ENCODE measurements at regions not wholly inside any gene's neighbourhood (a gene's known extent, or its start where the extent isn't known, plus 50 kb on each side); places are given as distances from the start of the nearest gene placed in this dataset.
A peak's percentile ranks its signal among the peaks of the same experiment; 100 is the strongest.
"Not testable (repeated sequence)": the region's sequence is repeated elsewhere in the genome, so short reads cannot be mapped to it uniquely, and the experiment has no call there.

- not testable (repeated sequence) for H3K27me3 ChIP-seq (ENCODE audit: control insufficient read depth, insufficient read depth, low read length); DNase-seq; H3K4me3 ChIP-seq (ENCODE audit: low read length); H3K9me3 ChIP-seq (ENCODE audit: control insufficient read depth, low read depth, low read length); H3K4me1 ChIP-seq (ENCODE audit: control insufficient read depth, insufficient read depth, low read length); H3K27ac ChIP-seq (ENCODE audit: low read length); H3K36me3 ChIP-seq (ENCODE audit: control insufficient read depth, insufficient read depth, low read length)
- 100% methylated on average over 1 of the region's 4 CpGs for WGBS (ENCODE audit: insufficient coverage, low lambda C conversion rate)
Observed at GRCh38 chr5:121665542-121665941, 186.1 kb upstream of the FTMT start.

GRCh38 chr5:121667292-121667691 is 184.4 kb upstream of the FTMT start:
- Histone ChIP-seq H3K27ac (ENCODE audit: low read length) (no peak overlapping the region), H3K36me3 (ENCODE audit: control insufficient read depth, insufficient read depth, low read length) (no peaks in the 10 kb centered on the region), H3K4me3 (ENCODE audit: low read length) (no peak overlapping the region), H3K27me3 (ENCODE audit: control insufficient read depth, insufficient read depth, low read length) (no peaks in the 10 kb centered on the region), H3K9me3 (ENCODE audit: control insufficient read depth, low read depth, low read length) (no peaks in the 10 kb centered on the region), H3K4me1 (ENCODE audit: control insufficient read depth, insufficient read depth, low read length) (no peaks in the 10 kb centered on the region)
- 40% methylated on average over 1 of the region's 3 CpGs for WGBS (ENCODE audit: insufficient coverage, low lambda C conversion rate)
- DNase-seq = no peak

GRCh38 chr5:121668635-121669034 is 183.0 kb upstream of the FTMT start:
- H3K27ac ChIP-seq (ENCODE audit: low read length) = no peak overlapping the region
- H3K36me3 ChIP-seq (ENCODE audit: control insufficient read depth, insufficient read depth, low read length) = no peaks in the 10 kb centered on the region
- H3K9me3 ChIP-seq (ENCODE audit: control insufficient read depth, low read depth, low read length) = no peaks in the 10 kb centered on the region
- H3K27me3 ChIP-seq (ENCODE audit: control insufficient read depth, insufficient read depth, low read length) = no peaks in the 10 kb centered on the region
- DNase-seq = no peak
- no CpG with 5 or more reads among the region's 1 CpG for WGBS (ENCODE audit: insufficient coverage, low lambda C conversion rate)
- H3K4me1 ChIP-seq (ENCODE audit: control insufficient read depth, insufficient read depth, low read length) = no peaks in the 10 kb centered on the region
- no peak overlapping the region for H3K4me3 ChIP-seq (ENCODE audit: low read length)

DNA sequence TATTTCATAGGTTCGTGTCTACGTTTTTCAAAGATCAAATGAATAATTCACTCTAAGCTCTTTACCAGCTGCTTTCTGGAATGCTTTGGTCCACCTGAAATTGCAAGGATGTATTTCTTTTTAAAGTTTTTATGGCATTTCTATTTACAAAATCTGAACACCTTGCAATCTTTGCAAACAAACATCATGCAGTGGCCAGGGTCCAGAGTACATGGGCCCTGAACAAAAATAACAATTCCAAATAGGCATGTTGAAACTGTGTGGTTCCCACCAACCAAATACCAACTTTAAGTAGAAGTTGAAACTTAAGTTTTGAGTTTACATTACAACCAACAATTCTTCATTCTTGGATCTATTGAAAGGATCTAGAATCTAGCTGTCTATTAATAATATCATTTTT is 180.1 kb upstream of the FTMT start:
- 92% methylated on average over 2 of the region's 2 CpGs for WGBS (ENCODE audit: insufficient coverage, low lambda C conversion rate)
- Histone ChIP-seq H3K36me3 (ENCODE audit: control insufficient read depth, insufficient read depth, low read length) (no peaks in the 10 kb centered on the region), H3K4me1 (ENCODE audit: control insufficient read depth, insufficient read depth, low read length) (no peaks in the 10 kb centered on the region), H3K27ac (ENCODE audit: low read length) (no peak overlapping the region), H3K4me3 (ENCODE audit: low read length) (no peak overlapping the region), H3K9me3 (ENCODE audit: control insufficient read depth, low read depth, low read length) (no peaks in the 10 kb centered on the region), H3K27me3 (ENCODE audit: control insufficient read depth, insufficient read depth, low read length) (no peaks in the 10 kb centered on the region)
- no peak for DNase-seq

- Histone ChIP-seq H3K9me3 (ENCODE audit: control insufficient read depth, low read depth, low read length) (no peaks in the 10 kb centered on the region), H3K4me3 (ENCODE audit: low read length) (no peak overlapping the region)
- DNase-seq = no peak
Observed at GRCh38 chr5:121675924-121676323, 175.8 kb upstream of the FTMT start.

GRCh38 chr5:121681229-121681855 is 170.3 kb upstream of the FTMT start:
- WGBS (ENCODE audit: insufficient coverage, low lambda C conversion rate) = 81% methylated on average over 3 of the region's 6 CpGs
- H3K27ac ChIP-seq (ENCODE audit: low read length) = no peak overlapping the region
- DNase-seq = no peak

More at GRCh38 chr5:121675924-121676323, 175.8 kb upstream of the FTMT start:
- H3K4me1 ChIP-seq (ENCODE audit: control insufficient read depth, insufficient read depth, low read length) = no peaks in the 10 kb centered on the region
- H3K27ac ChIP-seq (ENCODE audit: low read length) = no peak overlapping the region
- no peaks in the 10 kb centered on the region for H3K36me3 ChIP-seq (ENCODE audit: control insufficient read depth, insufficient read depth, low read length)
- no peaks in the 10 kb centered on the region for H3K27me3 ChIP-seq (ENCODE audit: control insufficient read depth, insufficient read depth, low read length)
- no CpG with 5 or more reads among the region's 2 CpGs for WGBS (ENCODE audit: insufficient coverage, low lambda C conversion rate)

GRCh38 chr5:121688126-121688525 is 163.6 kb upstream of the FTMT start:
- H3K27me3 ChIP-seq (ENCODE audit: control insufficient read depth, insufficient read depth, low read length) = no peaks in the 10 kb centered on the region
- peaks cover 17% of the 10 kb centered on the region for H3K4me1 ChIP-seq (ENCODE audit: control insufficient read depth, insufficient read depth, low read length)
- H3K36me3 ChIP-seq (ENCODE audit: control insufficient read depth, insufficient read depth, low read length) = no peaks in the 10 kb centered on the region
- no peak overlapping the region for H3K27ac ChIP-seq (ENCODE audit: low read length)
- H3K9me3 ChIP-seq (ENCODE audit: control insufficient read depth, low read depth, low read length) = no peaks in the 10 kb centered on the region
- no peak for DNase-seq
- no CpG with 5 or more reads among the region's 1 CpG for WGBS (ENCODE audit: insufficient coverage, low lambda C conversion rate)
- H3K4me3 ChIP-seq (ENCODE audit: low read length) = no peak overlapping the region

More at GRCh38 chr5:121681229-121681855, 170.3 kb upstream of the FTMT start:
- peaks cover 5% of the 10 kb centered on the region for H3K9me3 ChIP-seq (ENCODE audit: control insufficient read depth, low read depth, low read length)
- H3K4me3 ChIP-seq (ENCODE audit: low read length) = no peak overlapping the region
- no peaks in the 10 kb centered on the region for H3K27me3 ChIP-seq (ENCODE audit: control insufficient read depth, insufficient read depth, low read length)
- no peaks in the 10 kb centered on the region for H3K36me3 ChIP-seq (ENCODE audit: control insufficient read depth, insufficient read depth, low read length)
- no peaks in the 10 kb centered on the region for H3K4me1 ChIP-seq (ENCODE audit: control insufficient read depth, insufficient read depth, low read length)

DNA sequence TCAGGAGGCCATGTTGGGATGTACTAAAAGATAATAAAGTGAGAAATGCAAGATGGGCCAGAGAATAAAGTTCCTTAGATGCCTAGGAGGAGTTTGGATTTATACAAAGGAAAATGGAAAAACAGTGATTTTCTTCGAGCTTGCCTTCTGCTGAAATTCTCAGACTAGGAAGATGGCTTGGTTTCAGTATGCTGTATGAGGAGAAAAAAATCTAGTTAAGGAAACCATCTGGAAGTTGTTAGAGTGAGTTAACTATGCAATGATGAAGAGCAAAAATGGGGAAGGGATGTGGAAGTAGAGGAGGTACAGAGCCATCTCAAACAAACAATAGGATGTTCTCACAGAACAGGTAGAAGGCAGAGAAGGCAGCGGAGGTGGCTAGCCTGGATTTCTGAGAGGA is 162.9 kb upstream of the FTMT start:
- DNase-seq = no peak
- Histone ChIP-seq H3K27ac (ENCODE audit: low read length) (no peak overlapping the region), H3K4me1 (ENCODE audit: control insufficient read depth, insufficient read depth, low read length) (peaks cover 21% of the 10 kb centered on the region), H3K36me3 (ENCODE audit: control insufficient read depth, insufficient read depth, low read length) (no peaks in the 10 kb centered on the region), H3K9me3 (ENCODE audit: control insufficient read depth, low read depth, low read length) (no peaks in the 10 kb centered on the region), H3K4me3 (ENCODE audit: low read length) (no peak overlapping the region), H3K27me3 (ENCODE audit: control insufficient read depth, insufficient read depth, low read length) (no peaks in the 10 kb centered on the region)
- 67% methylated on average over 1 of the region's 2 CpGs for WGBS (ENCODE audit: insufficient coverage, low lambda C conversion rate)

- peak; percentile 88 to 93 for DNase-seq
- Histone ChIP-seq H3K4me1 (ENCODE audit: control insufficient read depth, insufficient read depth, low read length) (peaks cover 23% of the 10 kb centered on the region), H3K27ac (ENCODE audit: low read length) (peak overlapping the region; percentile 78)
Observed at GRCh38 chr5:121691478-121691877, 160.2 kb upstream of the FTMT start.

DNA sequence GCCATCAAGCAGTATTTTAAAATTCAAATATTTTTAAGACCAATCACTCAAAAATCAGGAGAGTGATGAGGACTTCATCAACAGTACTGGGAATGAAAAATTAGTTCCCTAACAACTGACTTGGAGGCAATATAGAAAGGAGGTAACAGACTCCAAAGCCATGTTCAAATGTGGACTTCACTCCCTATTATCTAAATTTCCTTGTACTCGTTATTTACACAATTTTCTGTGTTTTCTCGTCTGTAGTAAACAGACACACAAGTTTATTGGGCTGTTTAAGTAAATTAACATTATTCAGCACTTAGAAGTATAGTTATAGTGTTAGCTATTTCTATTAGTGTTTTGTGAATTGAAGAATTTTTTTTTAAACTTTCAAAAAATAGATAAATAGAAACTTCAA is 159.5 kb upstream of the FTMT start:
- H3K4me1 ChIP-seq (ENCODE audit: control insufficient read depth, insufficient read depth, low read length) = peaks cover 23% of the 10 kb centered on the region
- H3K36me3 ChIP-seq (ENCODE audit: control insufficient read depth, insufficient read depth, low read length) = no peaks in the 10 kb centered on the region
- H3K27me3 ChIP-seq (ENCODE audit: control insufficient read depth, insufficient read depth, low read length) = no peaks in the 10 kb centered on the region
- DNase-seq = peak in 1 of 2 donors; percentile 53
- no peaks in the 10 kb centered on the region for H3K9me3 ChIP-seq (ENCODE audit: control insufficient read depth, low read depth, low read length)
- peak overlapping the region; percentile 78 for H3K27ac ChIP-seq (ENCODE audit: low read length)
- H3K4me3 ChIP-seq (ENCODE audit: low read length) = no peak overlapping the region
- 40% methylated on average over 1 of the region's 2 CpGs for WGBS (ENCODE audit: insufficient coverage, low lambda C conversion rate)

More at GRCh38 chr5:121691478-121691877, 160.2 kb upstream of the FTMT start:
- no peaks in the 10 kb centered on the region for H3K27me3 ChIP-seq (ENCODE audit: control insufficient read depth, insufficient read depth, low read length)
- H3K9me3 ChIP-seq (ENCODE audit: control insufficient read depth, low read depth, low read length) = no peaks in the 10 kb centered on the region
- no peak overlapping the region for H3K4me3 ChIP-seq (ENCODE audit: low read length)
- no peaks in the 10 kb centered on the region for H3K36me3 ChIP-seq (ENCODE audit: control insufficient read depth, insufficient read depth, low read length)

- no peak for DNase-seq
- no CpG with 5 or more reads among the region's 1 CpG for WGBS (ENCODE audit: insufficient coverage, low lambda C conversion rate)
- Histone ChIP-seq H3K27me3 (ENCODE audit: control insufficient read depth, insufficient read depth, low read length) (no peaks in the 10 kb centered on the region), H3K4me3 (ENCODE audit: low read length) (no peak overlapping the region), H3K4me1 (ENCODE audit: control insufficient read depth, insufficient read depth, low read length) (peaks cover 20% of the 10 kb centered on the region), H3K36me3 (ENCODE audit: control insufficient read depth, insufficient read depth, low read length) (no peaks in the 10 kb centered on the region), H3K27ac (ENCODE audit: low read length) (no peak overlapping the region), H3K9me3 (ENCODE audit: control insufficient read depth, low read depth, low read length) (no peaks in the 10 kb centered on the region)
Observed at GRCh38 chr5:121693864-121694263, 157.8 kb upstream of the FTMT start.

Measured in large intestine (tissue), 3 donors.